ENCODE measurements at regions not wholly inside any gene's neighbourhood (a gene's known extent, or its start where the extent isn't known, plus 50 kb on each side); places are given as distances from the start of the nearest gene placed in this dataset.
"Not testable (repeated sequence)": the region's sequence is repeated elsewhere in the genome, so short reads cannot be mapped to it uniquely, and the experiment has no call there.

DNA sequence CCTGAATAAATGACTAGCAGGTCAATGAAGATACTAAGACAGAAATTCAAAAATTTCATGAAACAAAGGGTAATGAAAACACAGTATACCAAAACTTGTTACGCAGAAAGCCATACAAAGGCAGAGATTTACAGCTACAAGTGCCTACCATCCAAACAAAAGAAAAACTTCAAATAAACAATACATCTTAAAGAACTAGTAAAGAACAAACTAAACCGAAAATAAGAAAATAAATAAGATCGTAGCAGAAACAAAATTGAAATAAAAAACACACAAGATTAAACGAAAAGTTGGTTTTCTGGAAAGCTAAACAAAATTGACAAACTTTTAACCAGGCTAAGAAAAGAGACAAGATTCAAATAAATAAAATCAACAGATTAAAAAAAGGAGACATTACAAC, 51.5 kb downstream of the VPREB1 start:
- intact Hi-C loops (cut with DNase I); DNase-seq (ENCODE audit: low spot score): not testable (repeated sequence)

DNA sequence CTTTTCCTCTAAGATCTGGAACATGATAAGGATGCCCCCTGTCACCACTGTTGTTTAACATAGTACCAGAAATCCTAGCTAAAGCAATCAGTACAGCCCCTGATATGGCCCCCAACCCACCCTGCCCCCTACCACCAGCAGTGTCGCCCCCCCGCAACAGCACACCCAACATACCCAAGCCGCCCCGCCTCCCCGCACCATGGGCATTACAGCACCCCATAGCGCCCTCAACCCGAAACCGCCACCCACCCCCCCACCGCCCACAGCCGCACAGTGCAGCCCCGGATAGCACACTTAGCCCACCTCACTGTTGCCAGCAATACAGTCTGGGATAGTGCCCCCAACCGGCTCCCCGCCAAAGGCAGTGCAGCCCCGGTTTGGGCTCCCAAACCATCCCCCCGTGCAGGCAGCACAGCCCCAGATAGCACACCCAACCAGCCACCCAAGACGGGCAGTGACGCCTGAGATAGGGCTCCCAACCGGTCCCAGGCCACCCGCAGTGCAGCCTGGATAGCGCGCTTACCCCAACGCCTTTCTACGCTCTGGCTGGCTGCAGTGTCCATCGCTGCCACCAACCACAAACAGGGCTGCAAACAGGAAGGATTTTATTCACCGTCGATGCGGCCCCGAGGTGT, 52.7 kb downstream of the VPREB1 start:
- DNase-seq (ENCODE audit: low spot score); intact Hi-C loops (cut with DNase I): not testable (repeated sequence)

DNA sequence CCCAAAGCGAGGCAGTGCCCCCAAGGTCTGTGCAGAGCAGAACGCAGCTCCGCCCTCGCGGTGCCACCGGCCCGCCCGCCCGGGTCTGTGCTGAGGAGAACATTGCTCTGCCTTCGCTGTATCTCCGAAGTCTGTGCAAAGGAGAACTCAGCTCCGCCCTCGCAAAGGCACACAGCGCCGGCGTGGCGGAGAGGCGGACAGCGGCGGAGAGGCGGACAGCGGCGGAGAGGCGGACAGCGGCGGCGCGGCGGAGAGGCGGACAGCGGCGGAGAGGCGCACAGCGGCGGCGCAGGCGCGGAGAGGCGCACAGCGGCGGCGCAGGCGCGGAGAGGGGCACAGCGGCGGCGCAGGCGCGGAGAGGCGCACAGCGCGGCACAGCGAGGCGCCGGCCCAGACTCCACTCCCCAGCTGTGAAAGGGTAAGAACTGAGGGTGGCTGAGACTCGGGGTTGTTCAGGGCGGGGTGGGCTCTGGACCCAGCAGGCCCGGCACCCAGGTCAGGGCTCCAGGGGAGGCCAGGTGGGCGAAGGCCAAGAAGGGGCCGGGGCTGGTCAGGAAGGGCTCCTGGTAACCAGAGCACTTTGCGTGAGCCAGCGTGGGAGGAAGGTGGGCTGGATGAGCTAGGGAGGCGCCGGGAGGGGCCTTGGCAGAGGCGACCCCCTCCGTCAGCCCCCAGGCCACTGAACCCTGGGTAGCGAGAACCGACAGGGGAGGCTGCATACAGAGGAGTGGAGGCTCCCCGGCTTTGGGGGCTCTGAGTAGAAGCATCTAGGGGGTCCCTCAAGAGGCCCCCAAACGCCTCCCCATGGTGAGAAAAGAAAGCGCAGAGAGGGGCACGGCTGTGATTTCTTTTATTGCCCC, 53.4 kb downstream of the VPREB1 start:
- DNase-seq (ENCODE audit: low spot score), result peak; percentile 86
- intact Hi-C loops (cut with DNase I), result not testable (repeated sequence)

DNA sequence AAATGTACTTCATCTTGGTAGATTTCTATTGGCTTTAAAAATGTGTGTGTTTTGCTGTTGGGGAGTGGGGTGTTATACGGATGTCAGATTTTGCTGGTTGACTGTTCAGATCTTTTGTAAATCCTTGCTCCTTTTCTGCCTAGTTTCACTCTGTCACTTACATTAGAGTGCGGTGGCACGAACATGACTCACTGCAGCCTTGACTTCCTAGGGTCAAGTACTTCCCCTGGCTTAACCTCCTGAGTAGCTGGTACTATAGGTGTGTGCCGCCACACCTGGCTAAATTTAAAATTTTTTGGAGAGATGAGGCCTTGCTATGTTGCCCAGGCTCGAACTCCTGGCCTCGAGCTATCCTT, 54.0 kb downstream of the VPREB1 start:
- DNase-seq (ENCODE audit: low spot score); intact Hi-C loops (cut with DNase I): not testable (repeated sequence)

DNA sequence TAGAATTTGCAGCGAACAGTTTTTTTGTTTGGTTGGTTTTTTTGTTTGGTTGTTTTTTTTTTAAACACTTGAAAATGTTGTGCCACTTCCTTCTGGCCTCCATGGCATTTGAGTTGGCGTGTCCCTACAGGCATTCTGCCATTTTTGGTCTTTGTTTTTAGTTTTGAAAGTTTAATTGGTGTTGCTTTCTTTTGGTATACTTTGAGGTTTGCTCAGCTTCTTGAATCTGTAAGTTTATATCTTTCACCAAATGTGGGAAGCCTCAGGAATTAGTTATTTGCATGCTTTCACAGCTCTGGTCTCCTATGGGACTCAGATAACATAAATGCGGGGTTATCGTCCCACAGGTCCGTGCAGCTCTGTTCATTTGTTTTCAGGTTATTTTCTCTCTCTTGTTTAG, 55.9 kb downstream of the VPREB1 start:
- DNase-seq (ENCODE audit: low spot score); intact Hi-C loops (cut with DNase I): not testable (repeated sequence)

DNA sequence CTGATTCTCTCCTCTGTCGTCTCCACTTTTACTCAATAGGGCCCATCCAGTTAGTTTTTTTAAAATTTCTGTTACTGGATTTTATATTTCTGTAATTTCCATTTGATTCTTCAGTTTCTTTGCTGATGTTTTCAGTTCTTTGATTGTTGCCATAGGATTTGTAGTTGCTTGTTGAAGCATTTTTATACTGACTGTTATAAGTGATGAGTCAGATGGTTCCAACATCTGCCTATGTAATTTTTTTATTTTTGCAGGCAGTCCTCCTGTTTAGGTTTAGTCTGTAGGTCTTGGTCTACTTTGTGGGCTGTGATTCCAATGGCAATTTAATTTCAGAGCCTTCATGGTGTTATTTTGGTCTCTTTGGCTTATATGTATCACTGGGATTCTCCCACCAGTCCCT, 56.4 kb downstream of the VPREB1 start:
- intact Hi-C loops (cut with DNase I); DNase-seq (ENCODE audit: low spot score): not testable (repeated sequence)

DNA sequence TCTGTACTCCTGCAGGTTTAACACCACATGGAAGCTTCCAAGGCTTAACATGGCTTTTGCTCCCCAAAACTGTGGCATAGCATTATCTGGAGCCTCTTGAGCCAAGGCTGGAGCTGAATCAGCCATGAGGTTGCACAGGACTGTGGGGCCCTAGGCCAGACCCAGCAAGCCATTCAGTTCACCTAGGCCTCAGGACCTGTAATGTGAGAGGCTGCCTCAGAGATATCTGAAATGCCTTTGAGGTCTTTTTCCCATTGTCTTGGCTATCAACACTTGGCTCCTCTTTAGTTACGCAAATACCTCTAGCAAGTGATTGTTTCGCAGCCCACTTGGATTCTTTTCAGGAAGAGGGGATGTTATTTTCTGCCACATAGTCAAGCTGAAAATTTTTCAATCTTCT, 72.0 kb downstream of the VPREB1 start:
- intact Hi-C loops (cut with DNase I), result no loop called here
- no peak for DNase-seq (ENCODE audit: low spot score)

DNA sequence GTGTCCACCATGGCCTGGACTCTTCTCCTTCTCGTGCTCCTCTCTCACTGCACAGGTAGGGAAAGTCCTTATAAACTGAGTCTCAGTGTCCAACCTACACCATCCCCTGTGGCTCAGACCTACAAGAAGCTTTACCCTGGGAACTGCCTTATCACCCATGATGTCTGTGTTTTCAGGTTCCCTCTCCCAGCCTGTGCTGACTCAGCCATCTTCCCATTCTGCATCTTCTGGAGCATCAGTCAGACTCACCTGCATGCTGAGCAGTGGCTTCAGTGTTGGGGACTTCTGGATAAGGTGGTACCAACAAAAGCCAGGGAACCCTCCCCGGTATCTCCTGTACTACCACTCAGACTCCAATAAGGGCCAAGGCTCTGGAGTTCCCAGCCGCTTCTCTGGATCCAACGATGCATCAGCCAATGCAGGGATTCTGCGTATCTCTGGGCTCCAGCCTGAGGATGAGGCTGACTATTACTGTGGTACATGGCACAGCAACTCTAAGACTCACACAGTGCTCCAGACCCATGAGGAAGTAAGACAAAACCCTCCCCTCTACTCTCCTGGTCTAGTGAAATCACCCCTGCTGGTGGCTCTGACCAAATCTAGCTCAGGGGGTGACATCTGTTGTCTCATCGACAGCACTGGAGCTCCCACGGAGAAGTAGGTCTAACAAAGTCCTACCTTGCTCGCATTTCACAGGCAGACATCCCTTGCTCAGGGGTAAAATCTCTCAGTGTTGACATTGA, 74.3 kb downstream of the VPREB1 start:
- no peak for DNase-seq (ENCODE audit: low spot score)
- intact Hi-C loops (cut with DNase I), result no loop called here

DNA sequence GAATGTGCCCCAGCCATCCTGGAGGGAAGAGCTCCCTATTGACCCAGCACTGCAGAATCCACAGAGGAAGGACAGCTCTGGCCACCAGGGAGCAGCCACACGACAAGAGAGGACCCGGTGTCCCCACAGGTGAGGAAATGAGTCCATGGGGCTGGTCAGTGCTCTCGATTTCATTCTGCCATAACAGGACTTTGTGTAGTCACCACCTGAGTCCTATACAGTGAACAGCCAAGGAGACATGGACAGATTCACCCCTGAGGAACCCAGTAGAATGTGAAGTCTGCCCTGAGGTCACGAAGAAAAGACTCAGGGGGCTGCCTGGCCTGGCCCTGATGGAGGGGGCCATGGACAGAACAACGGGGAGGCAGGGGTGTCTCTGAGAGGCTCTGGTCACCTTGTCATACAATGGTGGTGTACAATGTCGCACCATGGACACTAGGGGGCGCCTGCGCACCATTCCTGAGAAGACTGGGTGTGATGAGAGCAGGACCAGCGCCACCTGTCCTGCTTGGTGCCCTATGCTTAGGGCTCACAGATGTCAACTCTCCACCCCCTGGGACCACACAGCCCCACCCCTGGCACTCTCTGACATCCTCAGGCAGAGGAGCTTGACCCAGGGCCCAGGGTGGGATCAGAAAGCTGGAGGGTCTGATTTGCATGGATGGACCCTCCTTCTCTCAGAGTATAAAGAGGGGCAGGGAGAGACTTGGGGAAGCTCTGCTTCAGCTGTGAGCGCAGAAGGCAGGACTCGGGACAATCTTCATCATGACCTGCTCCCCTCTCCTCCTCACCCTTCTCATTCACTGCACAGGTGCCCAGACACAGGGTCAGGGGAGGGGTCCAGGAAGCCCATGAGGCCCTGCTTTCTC, 77.4 kb downstream of the VPREB1 start:
- DNase-seq (ENCODE audit: low spot score); intact Hi-C loops (cut with DNase I): not testable (repeated sequence)

DNA sequence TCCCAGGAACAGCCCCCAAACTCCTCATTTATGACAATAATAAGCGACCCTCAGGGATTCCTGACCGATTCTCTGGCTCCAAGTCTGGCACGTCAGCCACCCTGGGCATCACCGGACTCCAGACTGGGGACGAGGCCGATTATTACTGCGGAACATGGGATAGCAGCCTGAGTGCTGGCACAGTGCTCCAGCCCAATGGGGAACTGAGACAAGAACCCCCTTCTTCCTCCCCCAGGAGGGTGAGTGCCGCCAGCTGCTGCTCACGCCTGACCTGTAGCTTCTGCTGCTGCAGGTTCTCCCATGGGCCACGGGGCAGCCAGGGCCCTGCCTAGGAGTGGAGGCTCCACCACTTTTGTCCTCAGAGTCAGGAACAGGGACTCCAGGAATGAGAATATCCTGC, 78.2 kb downstream of the VPREB1 start:
- DNase-seq (ENCODE audit: low spot score), result no peak
- intact Hi-C loops (cut with DNase I), result no loop called here

DNA sequence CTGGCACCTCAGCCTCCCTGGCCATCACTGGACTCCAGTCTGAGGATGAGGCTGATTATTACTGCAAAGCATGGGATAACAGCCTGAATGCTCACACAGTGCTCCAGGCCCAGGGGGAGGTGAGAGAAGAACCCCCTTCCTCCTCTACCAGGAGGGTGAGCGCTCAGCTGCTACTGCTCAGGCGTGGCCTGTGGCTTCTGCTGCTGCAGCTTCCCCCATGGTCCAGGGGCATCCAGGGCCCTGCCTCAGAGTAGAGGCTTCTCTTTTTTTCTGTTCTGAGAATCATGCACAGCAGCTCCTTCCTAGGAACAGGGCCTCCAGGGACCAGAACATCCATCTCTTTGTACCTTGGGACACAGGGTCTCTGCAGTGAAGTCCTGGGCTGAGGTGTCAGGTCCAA, 83.1 kb downstream of the VPREB1 start:
- DNase-seq (ENCODE audit: low spot score), result no peak
- intact Hi-C loops (cut with DNase I), result no loop called here

DNA sequence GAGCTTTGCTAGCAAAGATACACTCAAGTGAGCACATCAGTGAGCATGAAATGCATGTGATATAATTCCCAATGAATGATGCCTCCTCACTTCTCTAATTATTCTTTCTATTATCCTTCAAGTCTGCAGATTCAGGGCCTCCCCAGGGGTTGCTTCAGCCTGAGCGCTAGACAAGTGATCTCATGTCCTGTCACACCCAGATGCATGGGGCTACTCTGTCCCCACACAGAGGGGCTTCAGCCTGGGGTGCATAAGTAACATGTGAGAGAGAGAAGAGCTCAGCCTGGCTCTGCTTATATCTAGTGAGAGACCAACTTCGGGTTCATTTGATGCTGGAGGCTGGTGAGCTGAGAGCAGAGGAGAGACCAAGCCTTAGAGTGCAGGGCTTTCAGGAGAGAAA, 85.2 kb downstream of the VPREB1 start:
- DNase-seq (ENCODE audit: low spot score), result no peak
- intact Hi-C loops (cut with DNase I), result no loop called here

DNA sequence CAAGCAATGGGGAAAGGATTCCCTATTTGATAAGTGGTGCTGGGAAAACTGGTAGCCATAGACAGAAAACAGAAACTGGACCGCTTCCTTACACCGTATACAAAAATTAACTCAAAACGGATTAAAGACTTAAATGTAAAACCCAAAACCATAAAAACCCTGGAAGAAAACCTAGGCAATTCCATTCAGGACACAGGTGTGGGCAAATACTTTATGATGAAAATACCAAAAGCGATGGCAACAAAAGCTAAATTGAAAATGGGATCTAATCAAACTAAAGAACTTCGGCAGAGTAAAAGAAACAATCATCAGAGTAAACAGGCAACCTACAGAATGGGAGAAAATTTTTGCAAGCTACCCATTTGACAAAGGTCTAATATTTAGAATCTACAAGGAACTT, 91.1 kb downstream of the VPREB1 start:
- DNase-seq (ENCODE audit: low spot score), result not testable (repeated sequence)

DNA sequence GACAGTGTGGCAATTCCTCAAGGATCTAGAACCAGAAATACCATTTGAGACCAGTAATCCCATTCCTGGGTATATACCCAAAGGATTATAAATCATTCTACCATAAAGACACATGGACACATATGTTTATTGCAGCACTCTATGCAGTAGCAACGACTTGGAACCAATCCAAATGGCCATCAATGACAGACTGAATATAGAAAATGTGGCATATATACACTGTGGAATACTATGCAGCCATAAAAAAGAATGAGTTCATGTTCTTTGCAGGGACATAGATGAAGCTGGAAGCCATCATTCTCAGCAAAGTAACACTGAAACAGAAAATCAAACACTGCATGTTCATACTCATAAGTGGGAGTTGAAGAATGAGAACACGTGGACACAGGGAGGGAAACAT, 91.7 kb downstream of the VPREB1 start:
- DNase-seq (ENCODE audit: low spot score); intact Hi-C loops (cut with DNase I): not testable (repeated sequence)

More for the DNA sequence above, 91.1 kb downstream of the VPREB1 start:
- intact Hi-C loops (cut with DNase I), result not testable (repeated sequence)

DNA sequence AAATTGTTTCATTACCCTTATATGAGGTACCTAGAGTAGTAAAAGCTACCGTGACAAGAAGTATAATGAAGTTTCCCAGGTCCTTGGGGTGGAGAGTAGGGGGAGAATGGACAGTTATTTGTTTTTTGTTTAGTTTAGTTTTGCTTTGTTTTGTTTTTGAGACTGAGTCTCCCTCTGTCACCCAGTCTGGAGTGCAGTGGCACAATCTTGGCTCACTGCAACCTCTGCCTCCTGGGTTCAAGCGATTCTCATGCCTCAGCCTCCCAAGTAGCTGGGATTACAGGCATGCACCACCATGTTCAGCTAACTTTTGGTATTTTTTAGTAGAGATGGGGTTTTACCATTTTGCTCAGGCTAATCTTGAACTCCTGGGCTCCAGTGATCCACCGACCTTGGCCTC, 94.2 kb downstream of the VPREB1 start:
- DNase-seq (ENCODE audit: low spot score); intact Hi-C loops (cut with DNase I): not testable (repeated sequence)

DNA sequence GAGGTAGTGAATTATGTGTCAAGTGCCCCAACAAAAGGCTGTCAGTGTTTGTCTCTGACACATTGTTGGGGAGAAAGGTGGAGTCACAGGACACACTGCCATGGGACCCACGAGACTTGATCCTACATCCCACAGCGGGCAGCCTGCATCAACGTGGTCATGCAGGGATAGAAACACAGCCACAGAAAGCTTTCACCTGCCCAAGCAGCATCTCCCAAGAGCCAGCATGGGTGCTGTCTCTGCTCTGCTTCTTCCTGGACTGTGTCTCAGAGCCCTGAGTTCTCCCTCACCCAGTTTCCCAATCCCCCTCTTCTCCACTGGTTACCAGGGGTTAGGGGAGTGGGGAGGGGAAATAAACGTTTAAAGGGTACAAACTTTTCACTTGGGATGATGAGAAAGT, 97.2 kb downstream of the VPREB1 start:
- intact Hi-C loops (cut with DNase I), result no loop called here
- DNase-seq (ENCODE audit: low spot score), result no peak

DNA sequence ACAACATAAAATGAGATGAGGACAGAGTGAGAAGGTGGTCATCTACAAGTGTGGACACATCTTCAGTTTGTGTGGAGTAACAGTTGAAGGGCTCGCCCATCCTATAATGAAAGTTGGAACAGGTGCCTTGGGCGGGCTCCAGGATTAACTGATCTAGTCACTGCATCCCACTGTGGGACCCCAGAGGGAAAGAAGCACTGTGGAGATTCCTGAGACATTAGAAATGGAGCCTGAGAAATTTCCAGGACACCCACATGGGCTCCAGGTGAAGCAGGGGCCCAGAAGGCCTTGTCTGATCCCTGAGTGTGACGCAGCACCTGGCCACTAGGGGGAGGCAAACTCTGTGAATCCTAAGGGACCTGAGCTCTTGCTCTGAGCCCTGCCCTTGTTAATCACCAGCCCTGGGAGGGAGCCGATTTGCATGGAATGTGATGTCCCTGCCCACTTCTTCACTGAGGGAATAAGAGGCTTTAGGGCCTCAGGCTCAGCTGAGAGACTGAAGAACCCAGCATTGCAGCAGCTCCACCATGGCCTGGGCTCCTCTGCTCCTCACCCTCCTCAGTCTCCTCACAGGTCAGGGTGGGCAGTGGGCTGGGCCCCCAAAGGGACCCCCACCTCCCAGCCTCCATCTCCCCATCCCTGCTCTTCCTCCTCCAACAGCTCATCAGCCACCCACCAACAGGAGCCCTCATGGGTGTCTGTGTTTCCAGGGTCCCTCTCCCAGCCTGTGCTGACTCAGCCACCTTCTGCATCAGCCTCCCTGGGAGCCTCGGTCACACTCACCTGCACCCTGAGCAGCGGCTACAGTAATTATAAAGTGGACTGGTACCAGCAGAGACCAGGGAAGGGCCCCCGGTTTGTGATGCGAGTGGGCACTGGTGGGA, 98.4 kb downstream of the VPREB1 start:
- intact Hi-C loops (cut with DNase I), result no loop called here
- DNase-seq (ENCODE audit: low spot score), result no peak

DNA sequence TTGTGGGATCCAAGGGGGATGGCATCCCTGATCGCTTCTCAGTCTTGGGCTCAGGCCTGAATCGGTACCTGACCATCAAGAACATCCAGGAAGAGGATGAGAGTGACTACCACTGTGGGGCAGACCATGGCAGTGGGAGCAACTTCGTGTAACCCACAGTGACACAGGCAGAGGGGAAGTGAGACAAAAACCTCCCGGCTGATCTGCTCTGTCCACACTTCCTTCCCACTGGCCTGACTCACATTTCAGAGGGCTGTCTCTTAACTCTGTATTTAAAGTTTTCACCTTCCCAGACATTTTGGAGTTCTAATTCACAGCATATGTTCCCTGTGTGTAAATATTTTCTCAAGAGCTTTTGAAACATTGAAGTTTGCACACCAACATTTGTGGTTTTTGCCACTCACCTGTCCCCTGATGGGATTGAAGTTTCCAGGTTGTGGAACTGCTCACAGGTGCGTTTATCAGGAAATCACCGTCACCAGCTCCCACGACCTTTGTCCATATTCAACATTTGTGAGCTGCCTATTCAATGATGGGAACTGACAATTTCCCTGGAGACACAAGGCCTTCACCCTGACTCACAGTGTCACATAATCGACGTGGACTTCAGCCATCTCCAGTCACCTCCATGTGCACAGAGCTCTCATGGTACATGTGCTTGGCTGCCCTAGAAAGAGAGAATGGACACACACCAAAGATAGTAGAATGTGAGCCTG, 99.2 kb downstream of the VPREB1 start:
- intact Hi-C loops (cut with DNase I), result no loop called here
- DNase-seq (ENCODE audit: low spot score), result no peak
